Endothelial cell of hepatic sinusoid (primary cell): ENCODE measurements at regions not wholly inside any gene's neighbourhood (a gene's known extent, or its start where the extent isn't known, plus 50 kb on each side); places are given as distances from the start of the nearest gene placed in this dataset.

Experiments
- in situ Hi-C: cut with HindIII; loops from 2 replicates; pipeline ENCODE4 v1.10.0; 2017; ENCODE audit warnings: low sequenced_read_pairs

DNA sequence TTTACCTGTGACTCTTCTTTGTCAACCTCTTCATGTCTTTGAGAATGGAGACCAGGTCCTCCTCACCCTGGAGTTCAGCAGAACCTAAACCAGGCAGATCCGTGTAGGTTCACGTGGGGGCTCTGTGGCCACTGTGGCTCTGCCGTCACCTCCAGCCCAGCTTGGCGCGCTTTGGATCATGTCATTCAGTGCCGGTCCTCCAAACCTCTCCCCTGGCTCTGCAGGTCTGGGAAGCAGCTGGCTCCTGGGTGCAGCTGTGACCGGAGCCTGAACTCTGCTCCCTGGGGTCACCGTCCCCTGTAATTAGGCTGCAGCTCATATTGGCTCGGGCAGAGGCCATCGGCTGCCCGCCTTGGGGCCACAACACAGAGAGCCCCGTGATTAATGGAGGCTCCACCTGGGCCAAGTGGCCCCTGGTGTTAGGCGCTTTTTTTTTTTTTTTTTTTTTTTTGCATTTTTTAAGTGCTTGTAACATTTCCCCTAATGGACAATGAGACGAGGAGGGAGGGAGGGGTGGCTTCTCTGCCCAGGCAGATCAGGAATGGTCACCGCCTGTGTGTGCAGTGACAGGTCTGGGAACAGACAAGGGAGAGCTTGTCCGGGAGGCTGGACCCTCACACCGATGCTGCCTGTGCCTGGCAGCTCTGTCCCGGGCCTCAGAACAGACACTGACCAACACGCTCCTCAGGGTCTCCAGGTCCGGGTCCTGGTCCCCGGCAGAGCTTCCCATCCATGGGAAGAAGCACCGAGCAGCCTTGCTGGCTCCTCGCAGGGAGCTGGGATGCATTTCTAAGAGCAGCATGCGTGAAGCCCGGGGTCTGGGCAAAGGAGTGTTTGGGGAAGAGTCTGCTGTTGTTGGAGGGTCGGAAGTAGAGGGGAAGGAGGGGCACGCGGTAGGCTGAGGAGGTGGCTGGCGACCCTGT is 247.9 kb downstream of the SEC14L1 start:
- in situ Hi-C loops: no loop called here

DNA sequence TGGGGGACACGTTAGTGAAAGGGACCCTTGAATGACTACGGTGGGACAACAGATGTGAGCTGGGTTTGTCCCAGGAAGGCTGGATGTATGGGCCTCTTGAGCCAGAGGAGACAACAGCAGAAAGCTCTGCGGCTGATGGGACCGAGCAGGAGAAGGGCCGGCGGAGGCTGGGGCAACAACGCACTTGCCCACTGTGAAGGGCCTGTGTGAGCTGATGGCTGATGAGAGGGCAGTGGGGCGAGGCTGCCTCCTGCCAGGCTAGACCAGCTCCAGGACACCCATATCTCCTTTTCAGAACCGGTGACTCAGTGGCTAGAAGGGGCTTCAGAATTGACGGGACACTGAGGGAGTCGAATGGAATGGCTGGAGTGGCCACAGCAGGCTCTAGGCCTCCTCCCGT is 250.1 kb downstream of the SEC14L1 start:
- in situ Hi-C loops: no loop called here

DNA sequence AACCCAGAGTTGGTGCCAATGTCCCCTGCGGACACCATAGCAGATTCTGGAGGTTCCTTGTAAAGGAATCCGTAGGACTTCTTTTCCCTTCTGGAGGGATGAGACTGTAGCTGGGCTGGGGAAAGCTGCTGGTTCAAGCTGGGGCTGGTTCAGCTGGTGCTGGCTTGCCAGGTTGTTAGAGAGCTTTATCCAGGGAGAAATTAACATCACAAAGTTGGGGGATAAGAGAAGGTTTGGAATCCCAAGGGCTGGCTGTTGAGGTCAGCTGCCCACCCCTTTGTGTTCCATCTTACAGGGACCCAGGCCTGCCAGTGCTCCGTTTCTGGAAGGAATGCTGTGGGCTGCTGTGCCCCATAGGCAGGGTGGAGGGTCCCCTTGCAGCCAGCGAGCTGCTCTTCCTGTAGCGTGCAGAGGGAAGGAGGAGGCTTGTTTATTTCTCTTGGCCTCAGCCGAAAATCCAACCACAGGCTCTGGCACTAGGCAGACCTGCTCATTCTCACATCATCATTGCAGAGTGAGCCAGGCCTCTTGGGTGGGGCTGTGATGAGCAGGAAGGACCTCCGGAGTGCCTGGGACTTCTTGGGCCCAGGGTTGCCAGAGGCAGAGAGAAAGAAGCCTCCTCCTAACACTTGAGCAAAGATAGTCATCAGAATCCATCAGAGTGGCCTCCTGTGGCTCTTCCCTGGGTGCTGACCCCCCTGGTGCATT is 251.1 kb downstream of the SEC14L1 start:
- in situ Hi-C loops: no loop called here

DNA sequence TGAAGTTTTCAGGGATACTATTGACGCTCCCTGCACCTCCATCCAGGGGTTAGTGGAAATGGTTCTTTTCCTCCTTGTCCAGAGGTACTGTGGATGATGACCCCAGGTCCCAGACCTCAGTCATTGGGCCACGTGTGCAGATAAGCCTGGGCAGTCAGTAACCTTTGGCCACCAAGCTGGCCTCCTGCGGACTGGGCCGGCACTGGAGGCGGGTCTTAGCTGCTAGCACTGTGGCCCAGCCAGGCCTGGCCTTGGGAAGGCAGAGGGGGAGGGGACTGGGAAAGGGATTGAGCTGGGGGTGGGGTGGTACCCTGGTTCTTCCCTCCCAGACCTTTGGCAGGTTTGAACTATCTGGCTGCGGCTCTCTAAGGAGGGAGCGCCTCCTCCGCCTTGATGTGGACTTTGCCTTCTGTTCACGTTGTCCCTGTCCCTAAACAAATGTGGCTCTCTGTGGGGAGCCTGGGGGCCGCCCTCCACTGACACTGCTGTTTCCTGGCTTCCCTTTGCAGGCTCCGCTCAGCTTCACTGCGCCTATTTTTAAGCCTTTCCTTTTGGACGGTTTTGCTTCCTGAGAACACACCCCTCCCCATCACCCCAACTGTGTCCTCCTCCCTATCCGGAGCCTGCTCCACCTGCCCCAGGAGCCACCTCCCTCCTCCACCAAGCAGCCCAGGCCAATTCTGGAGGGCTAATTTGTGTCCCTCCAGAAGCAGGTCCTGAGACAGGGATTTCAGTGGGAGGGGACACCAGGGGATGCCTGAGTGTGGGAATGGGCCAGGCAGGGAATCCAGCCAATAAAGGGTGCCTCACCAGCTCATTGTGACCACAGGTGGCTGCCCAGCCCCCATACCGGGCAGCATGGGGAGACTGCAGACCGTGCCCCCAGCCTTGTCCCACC is 251.9 kb downstream of the SEC14L1 start:
- in situ Hi-C loops: no loop called here

DNA sequence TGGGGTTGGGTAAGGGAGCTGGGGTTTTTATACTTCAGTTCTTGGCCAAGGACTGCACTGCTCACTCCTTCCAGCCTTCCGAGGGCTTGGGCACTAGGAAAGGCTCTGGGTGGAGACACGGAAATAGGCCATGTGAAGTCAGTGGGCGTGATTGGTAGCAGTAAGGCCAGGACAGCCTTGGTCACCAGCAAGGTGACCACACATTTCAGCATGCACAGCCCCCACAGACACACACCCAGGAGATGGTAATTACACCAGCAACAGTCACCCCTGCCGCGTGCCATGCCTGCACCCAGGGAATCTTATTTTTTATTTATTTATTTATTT is 252.5 kb downstream of the SEC14L1 start:
- in situ Hi-C loops: no loop called here

DNA sequence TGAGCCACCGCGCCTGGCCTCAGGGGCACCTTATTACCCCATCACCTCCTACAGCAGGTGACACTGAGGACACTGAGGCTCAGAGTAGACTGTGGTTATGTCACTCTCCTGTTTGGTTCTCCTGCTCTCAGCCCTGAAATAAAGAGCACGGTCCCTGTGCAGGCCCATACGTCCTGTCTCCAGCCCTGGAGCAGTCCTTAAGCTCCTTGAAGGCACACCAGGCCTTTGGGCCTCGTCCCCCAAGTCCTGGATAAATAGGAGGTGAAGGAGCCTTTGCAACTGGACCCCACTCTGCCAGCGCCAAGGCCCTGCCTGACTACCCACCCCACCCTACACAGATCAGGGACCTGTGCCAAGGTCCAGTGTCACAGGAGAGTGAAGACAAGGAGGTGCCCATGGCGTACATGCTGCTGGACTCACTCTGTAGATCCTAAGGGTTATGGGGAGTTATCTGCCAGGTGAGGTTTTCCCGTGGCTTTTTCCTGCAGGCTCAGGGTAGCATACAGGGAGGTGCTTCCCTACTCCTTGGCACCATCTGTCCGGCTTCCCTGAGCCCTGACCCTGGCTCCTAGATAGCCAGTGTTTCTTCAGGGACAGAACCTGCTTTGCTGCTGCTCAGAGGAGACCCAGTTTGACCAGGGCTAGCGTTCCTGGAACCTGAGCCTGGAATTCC is 253.2 kb downstream of the SEC14L1 start:
- in situ Hi-C loops: no loop called here

DNA sequence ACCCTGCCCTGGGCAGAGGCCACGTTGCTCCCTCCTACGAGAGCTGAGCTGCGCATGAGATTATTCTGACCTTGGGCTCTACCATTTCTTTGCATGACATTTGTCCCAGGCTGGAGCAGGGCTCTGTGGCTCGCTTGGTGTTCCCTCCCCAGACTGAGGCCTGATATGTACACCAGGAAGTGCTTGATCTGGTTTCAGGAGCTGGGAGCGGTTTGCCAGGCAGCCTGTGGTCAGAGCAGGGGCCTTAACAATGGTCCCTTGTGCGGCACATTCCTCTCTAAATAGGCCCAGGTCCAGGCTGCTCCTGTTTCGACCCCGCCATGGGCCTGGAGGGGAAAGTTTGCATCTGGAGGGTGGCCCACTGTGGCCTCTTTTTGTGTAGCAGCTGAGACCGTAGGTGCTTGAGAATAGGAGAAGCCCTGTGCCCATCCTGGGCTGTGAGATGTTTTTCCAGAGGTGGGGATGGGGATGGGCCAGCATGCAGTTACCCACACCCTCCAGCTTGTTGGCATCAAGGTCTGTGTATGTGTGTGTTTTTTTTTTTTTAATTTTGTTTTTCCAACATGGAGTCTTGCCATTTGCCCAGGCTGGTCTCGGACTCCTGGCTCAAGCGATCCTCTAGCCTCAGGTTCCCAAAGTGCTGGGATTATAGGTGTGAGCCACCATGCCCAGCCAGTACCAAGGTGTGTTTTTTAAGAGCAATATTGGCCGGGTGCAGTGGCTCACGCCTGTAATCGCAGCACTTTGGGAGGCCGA is 253.9 kb downstream of the SEC14L1 start:
- in situ Hi-C loops: no loop called here

DNA sequence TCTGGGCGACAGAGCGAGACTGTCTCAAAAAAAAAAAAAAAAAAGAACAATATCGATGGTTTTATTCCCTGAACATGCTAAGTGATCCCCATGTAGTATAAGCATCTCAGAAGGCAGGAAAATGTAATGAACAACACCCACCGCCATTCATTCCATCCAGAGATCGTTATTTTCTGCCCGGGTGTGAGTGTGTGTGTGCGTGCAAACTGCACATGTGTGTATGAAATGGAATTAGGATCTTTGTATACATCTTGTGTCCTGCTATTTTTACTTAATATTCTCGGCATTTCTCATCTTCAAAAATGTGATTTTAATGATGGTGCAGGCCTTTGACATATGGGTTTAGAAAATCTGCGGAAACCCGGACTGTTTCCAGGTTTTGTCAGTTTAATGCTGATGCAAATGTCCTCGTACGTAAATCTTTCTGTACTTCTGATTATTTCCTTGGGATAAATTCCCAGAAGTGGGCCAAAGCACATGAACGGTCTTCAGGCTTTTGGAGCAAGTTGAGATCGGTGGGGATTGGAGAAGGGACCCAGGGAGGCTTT is 254.8 kb downstream of the SEC14L1 start:
- in situ Hi-C loops: no loop called here

DNA sequence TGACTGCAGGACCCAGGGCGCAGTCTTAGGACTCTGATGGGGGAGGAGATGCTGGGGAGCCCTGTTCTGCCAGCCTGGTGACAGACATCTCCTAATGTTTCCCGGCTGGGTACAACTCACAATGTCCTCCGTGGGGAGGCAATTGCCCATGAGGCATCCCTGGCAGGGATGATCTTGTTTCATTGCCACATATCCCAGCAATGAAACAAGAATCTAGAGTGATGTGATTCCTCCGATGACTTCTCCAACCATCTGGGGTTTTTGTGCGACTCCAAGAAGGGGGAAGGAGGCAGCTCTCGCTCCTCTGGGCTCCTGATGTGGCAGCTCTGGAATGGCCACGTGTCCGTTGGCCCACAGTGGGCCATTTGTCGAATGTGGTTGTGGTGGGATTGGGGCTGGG is 255.8 kb downstream of the SEC14L1 start:
- in situ Hi-C loops: no loop called here

DNA sequence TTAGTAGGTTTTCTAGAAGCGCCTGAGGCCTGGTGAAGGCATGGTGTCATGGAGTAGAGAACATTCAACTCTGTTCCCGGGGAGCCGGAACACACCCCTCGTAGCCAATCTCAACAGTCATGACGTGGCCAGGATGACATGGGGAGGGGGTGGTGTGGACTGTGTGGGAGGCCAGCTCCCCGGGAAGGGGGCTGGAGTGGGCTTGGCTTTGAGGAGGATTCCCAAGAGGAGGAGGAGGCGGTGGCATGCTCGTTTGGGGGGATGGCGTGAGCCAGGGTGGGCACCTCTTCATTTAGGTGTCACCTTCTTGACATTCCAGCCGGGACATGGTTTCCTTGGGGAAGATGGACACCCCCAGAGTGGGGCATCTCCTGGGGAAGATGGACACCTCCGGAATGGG is 257.5 kb downstream of the SEC14L1 start:
- in situ Hi-C loops: no loop called here

DNA sequence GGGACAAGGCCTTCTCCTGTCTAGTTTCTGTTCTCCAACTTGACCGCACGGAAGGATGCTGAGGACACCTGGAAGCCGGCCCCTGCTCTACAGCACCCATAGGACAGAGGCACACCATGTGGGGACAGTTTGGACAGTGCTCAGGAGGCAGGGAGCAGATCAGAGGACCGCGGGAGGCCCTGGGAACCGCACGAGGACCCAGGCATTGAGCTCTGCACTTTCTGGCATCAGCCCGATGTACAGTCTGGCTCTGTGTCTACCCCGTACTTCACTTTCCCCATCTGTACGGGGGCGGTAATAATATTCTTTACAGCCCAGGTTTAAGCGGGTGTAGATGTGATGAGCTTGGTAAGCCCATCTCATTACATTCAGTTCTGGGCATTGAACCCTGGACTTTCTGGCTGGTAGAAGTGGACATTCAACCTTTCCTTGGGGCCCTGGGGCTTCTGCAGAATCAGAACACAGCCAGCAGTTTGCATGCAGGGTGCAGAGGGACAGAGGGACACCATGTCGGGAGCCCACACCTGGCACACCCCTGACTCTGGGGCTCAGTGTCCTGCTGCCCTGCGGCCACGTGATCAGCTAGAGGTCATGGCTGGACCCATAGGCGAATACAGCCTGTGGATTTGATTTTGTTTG is 258.7 kb downstream of the SEC14L1 start:
- in situ Hi-C loops: no loop called here

DNA sequence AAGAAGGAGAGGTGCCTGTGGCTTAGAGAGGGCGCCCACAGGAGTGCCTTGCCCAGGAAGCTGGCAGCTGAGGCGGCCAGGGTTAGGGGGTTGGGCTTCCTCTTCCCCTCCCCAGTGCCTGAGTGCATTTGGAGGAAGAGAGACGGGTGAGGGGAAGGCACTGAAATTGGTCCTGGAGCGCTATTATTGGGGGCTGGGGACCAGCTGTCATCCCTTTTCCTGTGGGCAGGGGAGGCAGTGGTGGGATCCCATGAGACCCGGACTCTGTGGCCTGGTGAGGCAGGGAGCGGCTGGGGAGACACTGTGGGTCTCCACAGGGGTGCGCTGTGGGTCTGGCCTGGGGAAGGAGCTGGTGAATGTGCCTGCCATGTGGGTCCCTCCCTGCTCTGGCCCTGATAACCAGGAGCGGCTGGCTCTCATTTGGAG is 259.7 kb downstream of the SEC14L1 start:
- in situ Hi-C loops: no loop called here

DNA sequence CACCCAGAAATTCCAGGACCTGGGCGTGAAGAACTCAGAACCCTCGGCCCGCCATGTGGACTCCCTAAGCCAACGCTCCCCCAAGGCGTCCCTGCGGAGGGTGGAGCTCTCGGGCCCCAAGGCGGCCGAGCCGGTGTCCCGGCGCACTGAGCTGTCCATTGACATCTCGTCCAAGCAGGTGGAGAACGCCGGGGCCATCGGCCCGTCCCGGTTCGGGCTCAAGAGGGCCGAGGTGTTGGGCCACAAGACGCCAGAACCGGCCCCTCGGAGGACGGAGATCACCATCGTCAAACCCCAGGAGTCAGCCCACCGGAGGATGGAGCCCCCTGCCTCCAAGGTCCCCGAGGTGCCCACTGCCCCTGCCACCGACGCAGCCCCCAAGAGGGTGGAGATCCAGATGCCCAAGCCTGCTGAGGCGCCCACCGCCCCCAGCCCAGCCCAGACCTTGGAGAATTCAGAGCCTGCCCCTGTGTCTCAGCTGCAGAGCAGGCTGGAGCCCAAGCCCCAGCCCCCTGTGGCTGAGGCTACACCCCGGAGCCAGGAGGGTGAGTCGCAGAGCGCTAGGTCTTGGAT is 261.5 kb downstream of the SEC14L1 start:
- in situ Hi-C loops: no loop called here

DNA sequence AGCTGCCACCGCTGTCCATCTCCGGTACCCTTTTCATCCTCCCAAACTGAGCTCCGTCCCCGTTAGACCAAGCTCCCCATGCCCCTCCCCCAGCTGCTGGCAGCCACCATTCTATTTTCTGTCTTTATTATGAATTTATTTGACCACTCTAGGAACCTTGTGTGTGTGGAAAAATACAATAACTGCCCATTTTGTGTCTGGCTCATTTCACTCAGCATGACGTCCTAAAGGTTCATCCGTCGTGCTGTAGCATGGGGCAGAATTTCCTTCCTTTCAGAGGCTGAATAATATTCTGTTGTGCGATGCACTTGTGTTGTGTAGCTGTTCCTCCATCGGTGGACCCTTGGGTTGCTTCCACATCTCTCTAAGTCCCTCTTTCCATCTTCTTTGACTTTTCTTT is 263.1 kb downstream of the SEC14L1 start:
- in situ Hi-C loops: no loop called here

DNA sequence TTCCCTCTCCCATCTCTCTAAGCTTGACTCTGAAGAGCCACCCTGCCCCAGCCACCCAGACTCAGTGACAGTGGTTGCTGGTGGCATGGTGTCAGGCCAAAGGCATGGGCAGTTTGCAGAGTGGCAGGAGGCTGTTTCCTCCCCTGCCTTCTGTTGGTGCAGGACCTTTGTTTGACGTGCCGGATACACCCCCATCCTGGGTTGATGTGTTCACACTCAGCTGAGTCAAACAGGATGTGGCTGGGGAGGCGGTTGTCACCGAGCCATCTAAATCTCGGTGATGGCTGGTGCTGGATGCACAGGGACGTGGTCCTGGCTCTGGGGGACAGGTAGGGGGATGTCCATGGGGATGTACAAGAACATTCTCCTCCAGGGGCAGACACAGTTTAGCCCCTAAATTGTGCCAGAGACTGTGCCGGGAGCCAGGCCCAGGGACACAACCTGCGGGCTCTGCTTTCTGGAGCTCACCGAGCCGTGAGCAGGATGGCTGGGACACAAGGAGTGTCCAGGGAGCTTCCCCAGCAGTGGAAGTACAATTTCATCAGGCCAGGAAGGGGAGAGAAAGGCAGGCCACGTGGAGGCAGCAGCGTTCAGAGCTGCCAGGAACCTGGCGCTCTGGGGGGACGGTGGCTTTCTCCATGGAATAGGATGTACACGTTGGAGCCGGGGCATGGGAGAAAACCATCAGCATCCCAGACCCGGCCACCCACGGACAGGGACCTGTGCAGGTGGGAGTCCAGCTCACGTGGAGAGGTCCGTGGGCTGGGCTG is 264.2 kb downstream of the SEC14L1 start:
- in situ Hi-C loops: no loop called here

DNA sequence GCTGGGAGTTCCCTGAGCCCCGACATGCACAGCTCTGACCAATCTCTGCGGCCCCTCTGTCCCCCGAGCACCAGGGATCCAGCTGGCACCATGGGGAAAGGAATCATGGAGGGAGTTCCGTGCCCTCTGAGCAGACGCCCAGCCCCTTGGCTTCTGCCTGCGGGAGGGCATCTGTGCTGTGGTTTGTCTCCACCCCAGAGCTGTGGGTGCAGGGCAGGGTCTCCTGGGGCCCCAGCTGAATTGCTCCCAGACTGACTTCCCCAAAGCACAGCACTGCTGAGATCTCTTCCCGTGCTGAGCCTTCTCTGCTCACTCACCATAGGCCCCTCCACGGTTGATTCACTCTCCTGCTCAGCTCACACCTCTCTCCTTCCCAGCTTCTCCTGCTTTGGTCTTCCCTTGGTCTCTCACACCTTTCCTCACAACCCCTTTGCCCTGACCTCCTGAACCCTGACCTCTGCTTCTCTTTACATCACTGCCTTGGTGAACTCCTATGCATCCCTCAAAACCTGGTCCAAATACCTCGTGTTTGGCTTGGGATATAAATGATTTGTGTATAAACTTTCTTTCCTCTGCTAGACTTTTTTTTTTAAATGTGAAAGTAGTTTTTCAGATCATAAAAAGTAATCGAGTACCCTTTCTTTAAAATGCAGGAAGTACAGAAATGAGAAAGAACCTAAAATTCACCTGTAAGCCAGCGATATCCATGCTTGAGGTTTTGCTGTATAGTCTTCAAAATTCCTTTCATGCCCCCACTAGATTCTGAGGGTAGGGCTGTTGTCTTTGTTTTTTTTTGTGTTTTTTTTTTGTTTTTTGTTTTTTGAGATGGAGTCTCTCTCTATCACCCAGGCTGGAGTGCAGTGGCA is 265.3 kb downstream of the SEC14L1 start:
- in situ Hi-C loops: no loop called here
